ENCODE measurements at regions not wholly inside any gene's neighbourhood (a gene's known extent, or its start where the extent isn't known, plus 50 kb on each side); places are given as distances from the start of the nearest gene placed in this dataset. TPM values are rescaled to one million over a fixed set of nuclear protein-coding genes. Genes with fewer than 3 reads are reported as not detected.

Small RNAs in the stretch of these regions (microRNA-seq; reads per million reads assigned to microRNA genes)
- gene MIR4708 = not detected

Small RNAs in the stretch of these regions (small RNA-seq; reads per million reads assigned to genes)
- gene AL355076.1 (ENCODE audit: low replicate concordance) (not detected), gene MIR4708 (ENCODE audit: low replicate concordance) (not detected)

All from GM23338 (cell line).